H9 (cell line): ENCODE measurements at regions not wholly inside any gene's neighbourhood (a gene's known extent, or its start where the extent isn't known, plus 50 kb on each side); places are given as distances from the start of the nearest gene placed in this dataset.

Source experiments
- DNase-seq: peaks from one replicate; pipeline ENCODE4 v3.0.0-alpha.2; 2017
- H2AFZ ChIP-seq: one replicate; pipeline ENCODE4 v1.6.1; 2013; ENCODE audit warnings: mild to moderate bottlenecking, low read length, control low read depth, moderate library complexity
- H2AK5ac ChIP-seq: 2 replicates; pipeline ENCODE4 v1.6.1; 2013; ENCODE audit warnings: low read length, control low read depth, mixed read lengths; ENCODE audit not compliant: insufficient read length
- H2BK120ac ChIP-seq: one replicate; pipeline ENCODE4 v1.6.1; 2013; ENCODE audit warnings: low read depth, mild to moderate bottlenecking, low read length, control low read depth, inconsistent platforms; ENCODE audit not compliant: poor library complexity, severe bottlenecking
- H2BK12ac ChIP-seq: 2 replicates; pipeline ENCODE4 v1.6.1; 2013; ENCODE audit warnings: low read length, control low read depth, mixed read lengths, low read depth; ENCODE audit not compliant: insufficient read length
- H2BK15ac ChIP-seq: 2 replicates; pipeline ENCODE4 v1.6.1; 2013; ENCODE audit warnings: low read depth, low read length, control low read depth
- H2BK20ac ChIP-seq: one replicate; pipeline ENCODE4 v1.6.1; 2013; ENCODE audit warnings: low read depth, mild to moderate bottlenecking, low read length, control low read depth, inconsistent platforms; ENCODE audit not compliant: poor library complexity, severe bottlenecking
- H2BK5ac ChIP-seq: 2 replicates; pipeline ENCODE4 v1.6.1; 2013; ENCODE audit warnings: low read length, control low read depth, mixed read lengths; ENCODE audit not compliant: insufficient read length
- H3K14ac ChIP-seq: 2 replicates; pipeline ENCODE4 v1.6.1; 2013; ENCODE audit warnings: low read length, control low read depth; ENCODE audit not compliant: insufficient read depth
- H3K18ac ChIP-seq: 2 replicates; pipeline ENCODE4 v1.6.1; 2013; ENCODE audit warnings: low read depth, mild to moderate bottlenecking, mixed read lengths, low read length, control low read depth; ENCODE audit not compliant: insufficient read length
- H3K23ac ChIP-seq: 2 replicates; pipeline ENCODE4 v1.6.1; 2013; ENCODE audit warnings: low read length, control low read depth, mixed read lengths, low read depth; ENCODE audit not compliant: insufficient read length
- H3K23me2 ChIP-seq: 2 replicates; pipeline ENCODE4 v1.6.1; 2013; ENCODE audit warnings: low read depth, mild to moderate bottlenecking, mixed read lengths, low read length, control low read depth; ENCODE audit not compliant: insufficient read length, poor library complexity, severe bottlenecking
- H3K27ac ChIP-seq: 2 replicates; pipeline ENCODE4 v1.5.1; 2013; ENCODE audit warnings: low read length, control low read depth, mixed read lengths, low read depth; ENCODE audit not compliant: insufficient read length
- H3K27me3 ChIP-seq: 2 replicates; pipeline ENCODE4 v1.6.1; 2013; ENCODE audit warnings: low read length, control low read depth, inconsistent platforms; ENCODE audit not compliant: insufficient read depth
- H3K4ac ChIP-seq: 2 replicates; pipeline ENCODE4 v1.6.1; 2013; ENCODE audit warnings: low read depth, mild to moderate bottlenecking, control low read depth, inconsistent platforms, low read length, moderate library complexity
- H3K4me1 ChIP-seq: 2 replicates; pipeline ENCODE4 v1.6.1; 2013; ENCODE audit warnings: low read length, control low read depth, inconsistent platforms; ENCODE audit not compliant: insufficient read depth
- H3K4me2 ChIP-seq: 2 replicates; pipeline ENCODE4 v1.6.1; 2013; ENCODE audit warnings: low read length, control low read depth, mixed read lengths; ENCODE audit not compliant: insufficient read length, insufficient read depth
- H3K56ac ChIP-seq: 2 replicates; pipeline ENCODE4 v1.6.1; 2013; ENCODE audit warnings: low read depth, mild to moderate bottlenecking, mixed read lengths, low read length, control low read depth; ENCODE audit not compliant: insufficient read length
- H3K79me1 ChIP-seq: 2 replicates; pipeline ENCODE4 v1.6.1; 2013; ENCODE audit warnings: low read depth, mild to moderate bottlenecking, moderate library complexity, low read length, control low read depth, inconsistent platforms; ENCODE audit not compliant: insufficient read depth, poor library complexity, severe bottlenecking
- H3K79me2 ChIP-seq: 2 replicates; pipeline ENCODE4 v1.6.1; 2013; ENCODE audit warnings: low read length, control low read depth, inconsistent platforms; ENCODE audit not compliant: insufficient read depth
- H3K9ac ChIP-seq: 2 replicates; pipeline ENCODE4 v1.6.1; 2013; ENCODE audit warnings: low read length, control low read depth, mixed read lengths; ENCODE audit not compliant: insufficient read length; ENCODE audit errors: extremely low read depth
- H3K9me3 ChIP-seq: one replicate; pipeline ENCODE4 v1.6.1; 2013; ENCODE audit warnings: low read depth, low read length, inconsistent platforms; ENCODE audit not compliant: control insufficient read depth
- H3T11ph ChIP-seq: one replicate; pipeline ENCODE4 v1.6.1; 2013; ENCODE audit warnings: mild to moderate bottlenecking, low read length, control low read depth, inconsistent platforms
- H4K20me1 ChIP-seq: one replicate; pipeline ENCODE4 v1.6.1; 2013; ENCODE audit not compliant: control insufficient read depth, insufficient read length, insufficient read depth
- H4K5ac ChIP-seq: 2 replicates; pipeline ENCODE4 v1.6.1; 2013; ENCODE audit warnings: low read depth, mild to moderate bottlenecking, mixed read lengths, low read length, control low read depth; ENCODE audit not compliant: insufficient read length
- H4K8ac ChIP-seq: replicated peaks from 2 replicates; pipeline ENCODE4 v1.6.1; 2013; ENCODE audit warnings: low read length, control low read depth, mixed read lengths, low read depth; ENCODE audit not compliant: insufficient read length
- H4K91ac ChIP-seq: 2 replicates; pipeline ENCODE4 v1.6.1; 2013; ENCODE audit warnings: low read depth, mild to moderate bottlenecking, moderate library complexity, mixed read lengths, low read length, control low read depth; ENCODE audit not compliant: insufficient read length
- H3K27ac Mint-ChIP-seq, 3 experiments: 2 replicates in 2 of 3; 3 replicates in 1 of 3; pipeline ENCODE4 v1.8.0; 2020 to 2021; ENCODE audit warnings: mixed read lengths in 3 of 3, mild to moderate bottlenecking in 1 of 3, moderate library complexity in 1 of 3
- H3K27me3 Mint-ChIP-seq: 2 replicates; pipeline ENCODE4 v1.8.0; 2021; ENCODE audit warnings: low read depth, mild to moderate bottlenecking, moderate library complexity, mixed read lengths
- H3K36me3 Mint-ChIP-seq, 3 experiments: 2 replicates in 2 of 3; 3 replicates in 1 of 3; pipeline ENCODE4 v1.8.0; 2020 to 2021; ENCODE audit warnings: low read depth in 3 of 3, mixed read lengths in 3 of 3; ENCODE audit not compliant: insufficient read depth in 1 of 3
- H3K4me1 Mint-ChIP-seq, 2 experiments: 2 replicates each; pipeline ENCODE4 v1.8.0; 2020; ENCODE audit warnings: mixed read lengths in 2 of 2
- H3K4me3 Mint-ChIP-seq, 2 experiments: 2 replicates in 1 of 2; 3 replicates in 1 of 2; pipeline ENCODE4 v1.8.0; 2020 to 2021; ENCODE audit warnings: mild to moderate bottlenecking in 2 of 2, mixed read lengths in 2 of 2, moderate library complexity in 1 of 2
- H3K9me3 Mint-ChIP-seq, 2 experiments: 2 replicates in 1 of 2; 3 replicates in 1 of 2; pipeline ENCODE4 v1.8.0; 2020; ENCODE audit warnings: mild to moderate bottlenecking in 2 of 2, mixed read lengths in 2 of 2, moderate library complexity in 1 of 2
- CTCF ChIP-seq: fragments of 200-600 bp; sonication (generic); conservative IDR thresholded peaks from 3 replicates; pipeline ENCODE4 v1.8.0; 2021; ENCODE audit warnings: antibody characterized with exemption, mild to moderate bottlenecking
- WGBS: extraction: QIAGEN DNeasy Blood & Tissue Kit; methylation state at CpG from one replicate; pipeline ENCODE4 v1.1.7; 2013; ENCODE audit warnings: missing lambda C conversion rate, low lambda C conversion rate, mixed read lengths; ENCODE audit not compliant: insufficient read length; ENCODE audit errors: extremely low coverage; 5-methylcytosine and 5-hydroxymethylcytosine counted together

- Histone ChIP-seq H3K14ac (no peak overlapping the region), H3K4ac (no peak overlapping the region), H2BK5ac (no peak overlapping the region), H3K18ac (no peak overlapping the region), H3K9me3 (no peaks in the 10 kb centered on the region), H4K20me1 (no peaks in the 10 kb centered on the region), H3K9ac (no peak overlapping the region), H3T11ph (no peak overlapping the region), H3K23ac (no peak overlapping the region), H3K56ac (no peak overlapping the region), H2AFZ (no peak overlapping the region), H4K8ac (no peak overlapping the region), H2BK12ac (no peak overlapping the region), H3K79me1 (no peaks in the 10 kb centered on the region), H3K79me2 (no peaks in the 10 kb centered on the region), H4K91ac (no peak overlapping the region), H3K27ac (no peak overlapping the region), H2BK120ac (no peak overlapping the region), H3K27me3 (no peaks in the 10 kb centered on the region), H4K5ac (no peak overlapping the region), H3K23me2 (no peaks in the 10 kb centered on the region), H3K4me1 (no peaks in the 10 kb centered on the region; the same call in 1 of the 2 replicates), H2AK5ac (no peak overlapping the region), H2BK15ac (no peak overlapping the region), H2BK20ac (no peak overlapping the region), H3K4me2 (no peak overlapping the region)
- Mint-ChIP-seq H3K27me3 (no peaks in the 10 kb centered on the region; the same call in 1 of the 2 replicates), H3K36me3 (0 out of 7 replicates have a peak, but pooled peaks cover 0 to 1% (median 0%) of the 10 kb centered on the region in 3 experiments), H3K4me1 (peaks cover 28 to 36% of the 10 kb centered on the region in 2 experiments), H3K9me3 (no peaks in the 10 kb centered on the region; a peak in 1 of 5 replicates), H3K4me3 (no peak overlapping the region), H3K27ac (no peak overlapping the region)
- no peak for DNase-seq
- no peak for TF ChIP-seq CTCF
- WGBS: no CpG with 5 or more reads among the region's 3 CpGs
These were observed 75.8 kb downstream of the DAD1 start for GRCh38 chr14:22513066-22513812.
